ENCODE measurements at regions not wholly inside any gene's neighbourhood (a gene's known extent, or its start where the extent isn't known, plus 50 kb on each side); places are given as distances from the start of the nearest gene placed in this dataset.

- DNase-seq (ENCODE audit: low spot score), result no peak
- no peak for TF ChIP-seq CTCF (IDR thresholded peaks at IDR 0.05)
- ATAC-seq (ENCODE audit: low FRiP score), result no peak
Observed at GRCh38 chr22:49306632-49307480, 520.8 kb downstream of the BRD1 start.

GRCh38 chr22:49305966-49306631 is 521.6 kb downstream of the BRD1 start:
- DNase-seq (ENCODE audit: low spot score) (no peak), ATAC-seq (ENCODE audit: low FRiP score) (no peak)
- no peak for TF ChIP-seq CTCF (IDR thresholded peaks at IDR 0.05)

GRCh38 chr22:49305214-49305965 is 522.3 kb downstream of the BRD1 start:
- ATAC-seq (ENCODE audit: low FRiP score) (peak; percentile 62), DNase-seq (ENCODE audit: low spot score) (peak; percentile 40)
- peak in 2 of 3 donors; percentile 21 to 38 for TF ChIP-seq CTCF (IDR thresholded peaks at IDR 0.05)

- no peak for TF ChIP-seq CTCF (IDR thresholded peaks at IDR 0.05)
- DNase-seq (ENCODE audit: low spot score), result no peak
- no peak for ATAC-seq (ENCODE audit: low FRiP score)
Observed at GRCh38 chr22:49303781-49304461, 523.8 kb downstream of the BRD1 start.

- ATAC-seq (ENCODE audit: low FRiP score) (no peak), DNase-seq (ENCODE audit: low spot score) (no peak)
- no peak for TF ChIP-seq CTCF (IDR thresholded peaks at IDR 0.05)
Observed at GRCh38 chr22:49303061-49303735, 524.5 kb downstream of the BRD1 start.

- TF ChIP-seq CTCF (IDR thresholded peaks at IDR 0.05), result no peak
- no peak for ATAC-seq (ENCODE audit: low FRiP score)
- no peak for DNase-seq (ENCODE audit: low spot score)
Observed at GRCh38 chr22:49302530-49302929, 525.1 kb downstream of the BRD1 start.

All from omental fat pad (tissue), 3 donors.